MM.1S (cell line): ENCODE measurements at regions not wholly inside any gene's neighbourhood (a gene's known extent, or its start where the extent isn't known, plus 50 kb on each side); places are given as distances from the start of the nearest gene placed in this dataset.

Experiments
- DNase-seq: peaks from one replicate; pipeline ENCODE4 v3.0.0-alpha.2; 2015
- H2AFZ ChIP-seq: fragments of 300-600 bp; sonication (generic); 2 replicates; pipeline ENCODE4 v1.6.0; 2016; ENCODE audit warnings: antibody characterized with exemption, low read length
- H3F3A ChIP-seq: fragments of 300-600 bp; sonication (generic); 2 replicates; pipeline ENCODE4 v1.6.1; 2016; ENCODE audit warnings: mild to moderate bottlenecking, antibody characterized with exemption, low read length, moderate library complexity, mixed read lengths; ENCODE audit not compliant: insufficient read depth
- H3K27ac ChIP-seq: fragments of 300-600 bp; sonication (generic); 2 replicates; pipeline ENCODE4 v1.5.1; 2016; ENCODE audit warnings: mild to moderate bottlenecking, low read length
- H3K27me3 ChIP-seq: fragments of 300-600 bp; sonication (generic); replicated peaks from 2 replicates; pipeline ENCODE4 v1.6.0; 2016; ENCODE audit warnings: low read length; ENCODE audit not compliant: insufficient read depth
- H3K36me3 ChIP-seq: fragments of 300-600 bp; sonication (generic); replicated peaks from 2 replicates; pipeline ENCODE4 v1.6.1; 2016; ENCODE audit warnings: mild to moderate bottlenecking, low read length, mixed read lengths; ENCODE audit not compliant: insufficient read depth
- H3K4me1 ChIP-seq: fragments of 300-600 bp; sonication (generic); 2 replicates; pipeline ENCODE4 v1.6.1; 2016; ENCODE audit warnings: low read length, mixed read lengths
- H3K4me2 ChIP-seq: fragments of 300-600 bp; sonication (generic); 2 replicates; pipeline ENCODE4 v1.6.0; 2016; ENCODE audit warnings: low read depth, low read length
- H3K4me3 ChIP-seq: fragments of 300-600 bp; sonication (generic); 2 replicates; pipeline ENCODE4 v1.5.1; 2016; ENCODE audit warnings: low read length, mixed read lengths
- H3K79me2 ChIP-seq: fragments of 300-600 bp; sonication (generic); 2 replicates; pipeline ENCODE4 v1.6.1; 2016; ENCODE audit warnings: mixed run types, low read length, mixed read lengths
- H3K9ac ChIP-seq: fragments of 300-600 bp; sonication (generic); 2 replicates; pipeline ENCODE4 v1.6.1; 2016; ENCODE audit warnings: low read length, mixed read lengths
- H3K9me2 ChIP-seq: fragments of 300-600 bp; sonication (generic); replicated peaks from 2 replicates; pipeline ENCODE4 v1.6.1; 2016; ENCODE audit warnings: mild to moderate bottlenecking, low read length, mixed read lengths; ENCODE audit not compliant: insufficient read depth
- H3K9me3 ChIP-seq: fragments of 300-600 bp; sonication (generic); replicated peaks from 2 replicates; pipeline ENCODE4 v1.6.1; 2016; ENCODE audit warnings: mild to moderate bottlenecking, low read length, mixed read lengths; ENCODE audit not compliant: insufficient read depth
- H4K20me1 ChIP-seq: fragments of 300-600 bp; sonication (generic); 2 replicates; pipeline ENCODE4 v1.6.1; 2016; ENCODE audit warnings: mild to moderate bottlenecking, low read length, moderate library complexity, mixed read lengths; ENCODE audit not compliant: insufficient read depth
- EZH2 ChIP-seq: fragments of 300-600 bp; sonication (generic); optimal IDR thresholded peaks from 2 replicates; pipeline ENCODE3; 2017; ENCODE audit warnings: low read depth, mild to moderate bottlenecking, antibody characterized with exemption, low read length, mixed read lengths
- EZH2phosphoT487 ChIP-seq: fragments of 300-600 bp; sonication (generic); IDR thresholded peaks from 2 replicates; pipeline ENCODE4 v1.6.1; 2018; ENCODE audit warnings: antibody characterized with exemption, low read length
- TF ChIP-seq, protein P1 (sequence below): fragments of 300-600 bp; sonication (generic); IDR thresholded peaks from 2 replicates; pipeline ENCODE4 v1.5.1; 2016; ENCODE audit warnings: antibody characterized with exemption, low read length, mixed read lengths

DNA sequence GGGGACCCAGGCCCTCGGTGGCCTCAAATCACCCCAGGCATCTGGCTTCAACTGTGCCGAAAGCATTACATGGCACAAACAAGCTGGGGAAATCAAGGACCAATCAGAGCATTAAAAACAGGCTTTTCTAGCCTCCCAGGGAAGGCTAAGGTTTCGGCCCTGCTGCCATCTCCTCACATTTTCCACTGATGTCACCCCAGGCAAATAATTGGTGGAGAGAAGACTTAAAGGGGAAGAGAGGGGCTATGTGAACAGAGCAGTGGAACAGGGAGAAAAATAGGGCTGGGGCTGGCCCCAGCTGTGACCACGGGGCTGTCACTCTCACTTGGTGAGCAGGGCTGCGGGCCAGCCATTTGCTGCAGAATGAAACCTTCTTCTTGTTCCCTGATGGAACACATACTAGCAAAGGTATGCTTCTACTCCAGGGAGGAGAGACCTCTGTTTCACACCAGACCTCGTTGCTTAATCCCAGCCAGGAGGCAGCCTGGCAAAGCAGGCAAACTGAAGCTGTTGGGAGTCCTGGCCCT, 581.3 kb downstream of the SOX6 start:
- no peaks in the 10 kb centered on the region for H3K9me2 ChIP-seq
- no peaks in the 10 kb centered on the region for H3K79me2 ChIP-seq
- no peak overlapping the region for H3K27ac ChIP-seq
- H3K9ac ChIP-seq, result no peak overlapping the region
- no peaks in the 10 kb centered on the region for H3K27me3 ChIP-seq
- no peak overlapping the region for H3K4me3 ChIP-seq
- no peaks in the 10 kb centered on the region for H3K4me1 ChIP-seq
- no peaks in the 10 kb centered on the region for H3K36me3 ChIP-seq
- no peaks in the 10 kb centered on the region for H3K9me3 ChIP-seq
- no peak for DNase-seq
- H3K4me2 ChIP-seq, result no peak overlapping the region
- H4K20me1 ChIP-seq, result no peaks in the 10 kb centered on the region
- no peaks in the 10 kb centered on the region for H3F3A ChIP-seq
- TF ChIP-seq EZH2phosphoT487 (no peak), EZH2 (no peak)
- TF ChIP-seq, protein P1, sequence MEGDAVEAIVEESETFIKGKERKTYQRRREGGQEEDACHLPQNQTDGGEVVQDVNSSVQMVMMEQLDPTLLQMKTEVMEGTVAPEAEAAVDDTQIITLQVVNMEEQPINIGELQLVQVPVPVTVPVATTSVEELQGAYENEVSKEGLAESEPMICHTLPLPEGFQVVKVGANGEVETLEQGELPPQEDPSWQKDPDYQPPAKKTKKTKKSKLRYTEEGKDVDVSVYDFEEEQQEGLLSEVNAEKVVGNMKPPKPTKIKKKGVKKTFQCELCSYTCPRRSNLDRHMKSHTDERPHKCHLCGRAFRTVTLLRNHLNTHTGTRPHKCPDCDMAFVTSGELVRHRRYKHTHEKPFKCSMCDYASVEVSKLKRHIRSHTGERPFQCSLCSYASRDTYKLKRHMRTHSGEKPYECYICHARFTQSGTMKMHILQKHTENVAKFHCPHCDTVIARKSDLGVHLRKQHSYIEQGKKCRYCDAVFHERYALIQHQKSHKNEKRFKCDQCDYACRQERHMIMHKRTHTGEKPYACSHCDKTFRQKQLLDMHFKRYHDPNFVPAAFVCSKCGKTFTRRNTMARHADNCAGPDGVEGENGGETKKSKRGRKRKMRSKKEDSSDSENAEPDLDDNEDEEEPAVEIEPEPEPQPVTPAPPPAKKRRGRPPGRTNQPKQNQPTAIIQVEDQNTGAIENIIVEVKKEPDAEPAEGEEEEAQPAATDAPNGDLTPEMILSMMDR, result no peak
- no peak overlapping the region for H2AFZ ChIP-seq

DNA sequence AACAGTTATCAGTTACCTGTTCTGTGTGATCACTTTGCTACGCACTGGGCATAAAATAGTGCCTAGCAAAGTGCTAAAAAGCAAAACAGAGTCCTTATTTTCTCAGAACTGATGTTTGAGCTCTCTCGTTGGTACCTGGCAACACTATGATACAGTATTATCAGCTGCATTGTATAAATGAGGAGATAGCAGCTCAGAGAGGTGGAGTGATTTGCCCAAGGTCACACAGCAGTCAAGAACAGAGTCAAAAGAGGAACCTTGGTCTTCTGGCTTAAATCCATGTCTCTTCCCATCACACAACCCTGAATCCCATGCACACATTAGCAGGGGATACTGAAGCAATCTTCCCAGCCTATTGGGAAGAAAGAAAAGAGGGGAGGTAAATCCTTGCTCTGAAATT, 580.5 kb downstream of the SOX6 start:
- H3K9me2 ChIP-seq, result no peaks in the 10 kb centered on the region
- H3K4me1 ChIP-seq, result no peaks in the 10 kb centered on the region
- DNase-seq, result no peak
- no peak overlapping the region for H3K4me3 ChIP-seq
- H3K79me2 ChIP-seq, result no peaks in the 10 kb centered on the region
- no peaks in the 10 kb centered on the region for H4K20me1 ChIP-seq
- H3K9ac ChIP-seq, result no peak overlapping the region
- no peaks in the 10 kb centered on the region for H3K36me3 ChIP-seq
- no peaks in the 10 kb centered on the region for H3K27me3 ChIP-seq
- no peaks in the 10 kb centered on the region for H3K9me3 ChIP-seq
- no peaks in the 10 kb centered on the region for H3F3A ChIP-seq
- no peak overlapping the region for H2AFZ ChIP-seq
- no peak overlapping the region for H3K27ac ChIP-seq
- H3K4me2 ChIP-seq, result no peak overlapping the region
- no peak for TF ChIP-seq EZH2
- no peak for TF ChIP-seq EZH2phosphoT487
- TF ChIP-seq, protein P1, result no peak

DNA sequence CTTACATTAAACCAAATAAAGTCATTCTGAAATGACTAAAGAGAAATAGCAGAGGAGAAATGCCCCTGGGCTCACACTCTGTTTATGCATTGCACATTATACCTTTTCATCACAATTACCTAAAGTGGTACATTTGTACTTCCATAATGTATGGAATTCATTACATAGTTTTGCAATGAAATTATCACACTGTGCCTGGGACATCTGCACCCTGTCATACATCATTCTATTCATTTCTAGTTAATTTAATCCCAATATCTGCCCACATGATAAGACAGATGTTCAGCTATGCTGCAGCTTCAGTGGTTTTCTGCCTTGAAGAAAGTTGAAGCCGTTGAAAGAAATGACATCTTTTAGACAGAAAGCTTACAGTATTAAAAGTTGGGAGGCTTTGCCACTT, 580.0 kb downstream of the SOX6 start:
- no peak overlapping the region for H3K27ac ChIP-seq
- DNase-seq, result no peak
- H4K20me1 ChIP-seq, result no peaks in the 10 kb centered on the region
- no peaks in the 10 kb centered on the region for H3K9me3 ChIP-seq
- H2AFZ ChIP-seq, result no peak overlapping the region
- TF ChIP-seq, protein P1, result no peak
- TF ChIP-seq EZH2 (no peak), EZH2phosphoT487 (no peak)
- H3K4me2 ChIP-seq, result no peak overlapping the region
- H3F3A ChIP-seq, result no peaks in the 10 kb centered on the region
- no peak overlapping the region for H3K4me3 ChIP-seq
- no peaks in the 10 kb centered on the region for H3K36me3 ChIP-seq
- H3K27me3 ChIP-seq, result no peaks in the 10 kb centered on the region
- H3K79me2 ChIP-seq, result no peaks in the 10 kb centered on the region
- no peaks in the 10 kb centered on the region for H3K4me1 ChIP-seq
- no peak overlapping the region for H3K9ac ChIP-seq
- no peaks in the 10 kb centered on the region for H3K9me2 ChIP-seq
